ENCODE measurements at regions not wholly inside any gene's neighbourhood (a gene's known extent, or its start where the extent isn't known, plus 50 kb on each side); places are given as distances from the start of the nearest gene placed in this dataset.

DNA sequence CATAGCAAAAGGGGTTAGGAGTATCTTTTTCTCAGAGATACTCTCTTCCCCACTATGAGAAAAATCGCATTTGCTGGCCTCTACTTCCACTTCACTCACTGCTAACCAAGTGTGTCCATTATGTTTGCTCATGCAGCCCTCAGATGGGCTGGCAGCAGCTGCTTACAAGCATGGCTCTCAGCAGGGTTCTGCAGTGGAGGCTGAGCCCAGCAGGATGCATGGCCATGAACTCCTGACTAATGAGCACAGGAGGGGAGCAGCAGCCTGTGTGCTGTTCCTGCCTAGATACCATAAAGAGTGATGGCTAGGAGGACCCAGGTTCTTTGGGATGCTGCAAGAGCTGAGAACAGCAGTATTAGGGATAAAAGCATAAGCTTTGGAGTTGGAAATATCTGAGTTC lies 316.9 kb upstream of the THSD7B start:
- no peaks in the 10 kb centered on the region for H3K9me3 ChIP-seq (ENCODE audit: low read length)
- TF ChIP-seq EZH2 (IDR thresholded peaks at IDR 0.05; ENCODE audit: borderline replicate concordance, low read length) = no peak
- TF ChIP-seq, protein P1, sequence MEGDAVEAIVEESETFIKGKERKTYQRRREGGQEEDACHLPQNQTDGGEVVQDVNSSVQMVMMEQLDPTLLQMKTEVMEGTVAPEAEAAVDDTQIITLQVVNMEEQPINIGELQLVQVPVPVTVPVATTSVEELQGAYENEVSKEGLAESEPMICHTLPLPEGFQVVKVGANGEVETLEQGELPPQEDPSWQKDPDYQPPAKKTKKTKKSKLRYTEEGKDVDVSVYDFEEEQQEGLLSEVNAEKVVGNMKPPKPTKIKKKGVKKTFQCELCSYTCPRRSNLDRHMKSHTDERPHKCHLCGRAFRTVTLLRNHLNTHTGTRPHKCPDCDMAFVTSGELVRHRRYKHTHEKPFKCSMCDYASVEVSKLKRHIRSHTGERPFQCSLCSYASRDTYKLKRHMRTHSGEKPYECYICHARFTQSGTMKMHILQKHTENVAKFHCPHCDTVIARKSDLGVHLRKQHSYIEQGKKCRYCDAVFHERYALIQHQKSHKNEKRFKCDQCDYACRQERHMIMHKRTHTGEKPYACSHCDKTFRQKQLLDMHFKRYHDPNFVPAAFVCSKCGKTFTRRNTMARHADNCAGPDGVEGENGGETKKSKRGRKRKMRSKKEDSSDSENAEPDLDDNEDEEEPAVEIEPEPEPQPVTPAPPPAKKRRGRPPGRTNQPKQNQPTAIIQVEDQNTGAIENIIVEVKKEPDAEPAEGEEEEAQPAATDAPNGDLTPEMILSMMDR (IDR thresholded peaks at IDR 0.05; ENCODE audit: low read length) = no peak
- no peak overlapping the region for H3K4me3 ChIP-seq (ENCODE audit: low read depth, low read length, poor library complexity, severe bottlenecking)
- H2AFZ ChIP-seq (ENCODE audit: low read length) = no peak overlapping the region
- no peaks in the 10 kb centered on the region for H3F3A ChIP-seq (ENCODE audit: insufficient read depth, low read length)
- no peaks in the 10 kb centered on the region for H3K36me3 ChIP-seq (ENCODE audit: insufficient read depth, low read length)
- no peaks in the 10 kb centered on the region for H4K20me1 ChIP-seq (ENCODE audit: insufficient read depth, low read length)
- H3K4me2 ChIP-seq (ENCODE audit: low read length) = no peak overlapping the region
- no peaks in the 10 kb centered on the region for H3K4me1 ChIP-seq (ENCODE audit: insufficient read depth, low read length, severe bottlenecking)
- no peaks in the 10 kb centered on the region for H3K27me3 ChIP-seq (ENCODE audit: insufficient read depth, low read length)
- H3K79me2 ChIP-seq (ENCODE audit: insufficient read depth, low read length) = no peaks in the 10 kb centered on the region
- no peak overlapping the region for H3K9ac ChIP-seq (ENCODE audit: low read length)
- H3K27ac ChIP-seq (ENCODE audit: low read depth, low read length, poor library complexity, severe bottlenecking) = no peak overlapping the region
- H3K9me2 ChIP-seq (ENCODE audit: low read depth, low read length) = no peaks in the 10 kb centered on the region

DNA sequence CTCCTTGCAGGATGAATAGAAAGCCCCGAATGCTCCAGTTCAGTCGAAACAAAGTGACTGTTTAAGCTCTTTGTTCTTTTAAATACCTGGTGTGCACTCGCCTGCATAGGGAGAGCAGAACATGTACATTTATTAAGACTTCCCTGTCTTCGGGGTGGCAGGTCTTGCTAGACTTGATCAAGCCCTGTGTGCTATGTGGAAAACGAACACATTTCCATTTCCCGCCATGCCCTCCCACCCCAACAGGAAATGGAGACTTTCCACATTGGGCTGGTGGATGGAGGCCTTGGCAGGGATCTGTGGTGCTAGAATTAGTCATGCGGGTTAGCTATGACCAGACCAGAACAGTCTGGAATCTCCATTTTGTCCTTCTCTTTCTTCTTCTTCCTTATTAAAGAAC lies 321.0 kb upstream of the THSD7B start:
- TF ChIP-seq, protein P1 (IDR thresholded peaks at IDR 0.05; ENCODE audit: low read length) = no peak
- TF ChIP-seq EZH2 (IDR thresholded peaks at IDR 0.05; ENCODE audit: borderline replicate concordance, low read length) = no peak
- no peak overlapping the region for H3K4me2 ChIP-seq (ENCODE audit: low read length)
- no peak overlapping the region for H3K9ac ChIP-seq (ENCODE audit: low read length)
- no peaks in the 10 kb centered on the region for H3K36me3 ChIP-seq (ENCODE audit: insufficient read depth, low read length)
- H3K4me3 ChIP-seq (ENCODE audit: low read depth, low read length, poor library complexity, severe bottlenecking) = no peak overlapping the region
- H3K27me3 ChIP-seq (ENCODE audit: insufficient read depth, low read length) = no peaks in the 10 kb centered on the region
- no peaks in the 10 kb centered on the region for H3K9me2 ChIP-seq (ENCODE audit: low read depth, low read length)
- H3K9me3 ChIP-seq (ENCODE audit: low read length) = no peaks in the 10 kb centered on the region
- H3K27ac ChIP-seq (ENCODE audit: low read depth, low read length, poor library complexity, severe bottlenecking) = no peak overlapping the region
- no peaks in the 10 kb centered on the region for H3K79me2 ChIP-seq (ENCODE audit: insufficient read depth, low read length)
- H3K4me1 ChIP-seq (ENCODE audit: insufficient read depth, low read length, severe bottlenecking) = no peaks in the 10 kb centered on the region
- H2AFZ ChIP-seq (ENCODE audit: low read length) = no peak overlapping the region
- no peaks in the 10 kb centered on the region for H3F3A ChIP-seq (ENCODE audit: insufficient read depth, low read length)
- no peaks in the 10 kb centered on the region for H4K20me1 ChIP-seq (ENCODE audit: insufficient read depth, low read length)

DNA sequence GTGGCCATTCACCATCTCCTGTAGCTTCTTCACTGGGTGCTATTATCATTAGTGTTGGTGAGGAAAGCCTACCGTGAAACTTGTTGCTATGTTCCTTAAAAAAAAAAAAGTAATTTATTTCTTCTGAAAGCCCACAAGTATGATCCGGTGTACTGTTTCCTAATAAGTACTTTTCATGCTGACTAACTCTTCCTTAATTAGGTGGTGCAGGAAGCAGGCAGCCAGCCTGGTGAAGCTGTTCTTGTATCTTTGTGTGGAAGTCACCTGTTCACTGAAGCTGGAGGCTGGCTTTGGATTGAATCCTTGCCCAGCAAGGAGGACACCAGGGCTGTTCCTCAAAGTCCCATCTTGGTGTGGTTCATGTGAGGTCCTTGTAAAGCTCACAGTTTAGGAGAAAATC lies 321.7 kb upstream of the THSD7B start:
- Histone ChIP-seq H3K9me3 (ENCODE audit: low read length) (no peaks in the 10 kb centered on the region), H4K20me1 (ENCODE audit: insufficient read depth, low read length) (no peaks in the 10 kb centered on the region), H3K4me3 (ENCODE audit: low read depth, low read length, poor library complexity, severe bottlenecking) (no peak overlapping the region), H3K79me2 (ENCODE audit: insufficient read depth, low read length) (no peaks in the 10 kb centered on the region), H3K9ac (ENCODE audit: low read length) (no peak overlapping the region), H3F3A (ENCODE audit: insufficient read depth, low read length) (no peaks in the 10 kb centered on the region), H3K36me3 (ENCODE audit: insufficient read depth, low read length) (no peaks in the 10 kb centered on the region), H3K4me2 (ENCODE audit: low read length) (no peak overlapping the region), H2AFZ (ENCODE audit: low read length) (no peak overlapping the region), H3K4me1 (ENCODE audit: insufficient read depth, low read length, severe bottlenecking) (no peaks in the 10 kb centered on the region), H3K9me2 (ENCODE audit: low read depth, low read length) (no peaks in the 10 kb centered on the region), H3K27me3 (ENCODE audit: insufficient read depth, low read length) (no peaks in the 10 kb centered on the region), H3K27ac (ENCODE audit: low read depth, low read length, poor library complexity, severe bottlenecking) (no peak overlapping the region)
- TF ChIP-seq, protein P1 (IDR thresholded peaks at IDR 0.05; ENCODE audit: low read length) = no peak
- TF ChIP-seq EZH2 (IDR thresholded peaks at IDR 0.05; ENCODE audit: borderline replicate concordance, low read length) = no peak
